ENCODE measurements at regions not wholly inside any gene's neighbourhood (a gene's known extent, or its start where the extent isn't known, plus 50 kb on each side); places are given as distances from the start of the nearest gene placed in this dataset.

- peak; percentile 5 to 14 for DNase-seq
These were observed 178.5 kb upstream of the ZBTB20 start for GRCh38 chr3:115325539-115325938.

- no peak for DNase-seq
These were observed 183.3 kb upstream of the ZBTB20 start for GRCh38 chr3:115330430-115330829.

DNA sequence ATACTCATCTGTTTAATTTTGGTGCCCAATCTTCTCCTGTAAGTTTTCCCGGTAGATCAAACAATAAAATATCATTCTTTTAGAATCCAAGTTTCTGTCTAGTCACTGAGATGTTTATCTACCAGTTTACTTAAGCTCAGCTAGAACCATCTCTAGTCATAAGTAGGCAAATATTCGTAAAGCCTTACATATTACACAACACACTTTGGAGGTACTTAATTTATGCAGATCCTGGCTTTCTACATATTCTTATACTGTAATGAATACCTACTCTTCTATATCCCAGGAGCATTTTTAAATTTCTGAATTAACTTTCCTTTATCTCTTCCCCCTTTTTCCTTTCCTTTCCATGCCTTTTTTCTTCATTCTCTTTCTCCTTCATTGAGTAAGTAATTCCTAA is 185.9 kb upstream of the ZBTB20 start:
- DNase-seq: no peak

DNA sequence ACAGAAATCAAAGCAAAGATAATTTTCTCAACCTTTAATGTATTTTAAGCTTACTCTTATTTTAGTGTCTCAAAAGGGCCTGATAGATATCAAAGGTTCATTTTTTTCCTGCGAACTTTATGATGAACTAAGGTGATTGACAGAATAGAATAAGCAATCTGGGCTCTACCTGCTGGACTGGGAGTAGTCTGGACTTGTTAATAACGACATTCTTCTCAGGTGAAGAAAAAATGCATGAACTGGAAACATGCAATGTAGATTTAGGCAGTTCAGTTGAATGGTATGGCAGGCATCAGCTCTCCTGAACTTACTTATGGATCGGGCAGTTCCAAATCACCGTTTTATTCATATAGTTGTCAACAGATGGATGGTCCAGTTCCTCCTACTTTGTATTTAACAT is 189.7 kb upstream of the ZBTB20 start:
- no peak for DNase-seq

- DNase-seq: no peak
These were observed 193.5 kb upstream of the ZBTB20 start for GRCh38 chr3:115340586-115340985.

GRCh38 chr3:115341208-115341607 is 194.1 kb upstream of the ZBTB20 start:
- no peak for DNase-seq

- no peak for DNase-seq
These were observed 200.6 kb upstream of the ZBTB20 start for GRCh38 chr3:115347737-115348136.

GRCh38 chr3:115348412-115348811 is 201.3 kb upstream of the ZBTB20 start:
- no peak for DNase-seq

GRCh38 chr3:115348951-115349745 is 202.1 kb upstream of the ZBTB20 start:
- no peak for DNase-seq

GRCh38 chr3:115350606-115351005 is 203.5 kb upstream of the ZBTB20 start:
- no peak for DNase-seq

- no peak for DNase-seq
These were observed 204.1 kb upstream of the ZBTB20 start for GRCh38 chr3:115351193-115351592.

DNA sequence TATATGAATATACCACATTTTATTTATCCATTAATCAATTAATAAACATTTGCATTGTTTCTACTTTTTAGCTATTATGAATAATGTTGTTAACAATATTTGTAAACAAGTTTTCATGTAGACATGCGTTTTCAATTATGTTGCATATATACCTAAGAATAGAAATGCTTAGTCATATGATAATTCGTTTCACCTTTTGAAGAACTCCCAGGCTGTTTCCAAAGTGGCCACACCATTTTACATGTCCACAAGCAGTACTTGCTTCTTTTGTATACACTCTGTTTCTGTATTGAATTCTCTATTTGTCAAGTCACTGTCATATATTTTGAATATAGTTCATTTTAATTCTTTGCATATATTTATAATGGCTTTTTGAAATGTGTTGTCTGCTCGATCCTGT is 206.9 kb upstream of the ZBTB20 start:
- no peak for DNase-seq

DNA sequence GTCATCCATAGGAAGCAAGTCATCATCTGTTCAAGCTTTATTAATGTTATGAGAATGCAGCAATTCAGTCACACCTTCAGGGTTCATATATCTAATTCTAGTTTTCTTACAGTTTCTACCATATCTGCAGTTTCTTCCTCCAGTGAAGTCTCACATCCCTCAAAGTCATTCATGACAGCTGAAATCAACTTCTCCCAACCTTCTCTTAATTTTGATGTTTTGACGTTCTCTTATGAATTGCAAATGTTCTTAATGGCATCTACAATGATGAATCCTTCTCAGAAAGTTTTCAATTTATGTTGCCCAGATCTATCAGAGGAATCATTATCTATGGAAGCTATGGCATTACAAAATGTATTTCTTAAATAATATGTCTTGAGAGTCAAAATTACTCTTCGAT is 210.4 kb upstream of the ZBTB20 start:
- DNase-seq: no peak

- DNase-seq: peak in 1 of 2 donors; percentile 32
These were observed 212.4 kb upstream of the ZBTB20 start for GRCh38 chr3:115359536-115359935.

DNA sequence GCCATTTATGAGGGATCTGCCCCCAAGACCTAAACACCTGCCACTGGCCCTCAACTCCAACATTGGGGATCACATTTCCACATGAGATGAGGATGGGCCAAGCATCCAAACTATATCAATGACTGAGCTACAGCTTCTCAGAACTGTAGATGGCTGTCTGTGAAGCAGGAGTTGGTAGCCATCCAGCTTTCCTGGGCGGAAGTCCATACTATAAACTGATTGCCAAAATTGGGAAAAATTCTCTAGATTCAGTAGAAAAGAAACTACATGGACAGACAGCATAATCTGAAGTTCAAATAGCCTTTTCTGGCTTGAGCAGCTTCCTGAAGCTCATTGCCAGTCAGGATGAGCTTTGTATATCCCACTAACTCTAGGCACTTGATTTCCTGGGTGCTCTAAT is 214.7 kb upstream of the ZBTB20 start:
- no peak for DNase-seq

- DNase-seq: no peak
These were observed 216.0 kb upstream of the ZBTB20 start for GRCh38 chr3:115363071-115363470.

GRCh38 chr3:115369021-115369420 is 221.9 kb upstream of the ZBTB20 start:
- no peak for DNase-seq

DNA sequence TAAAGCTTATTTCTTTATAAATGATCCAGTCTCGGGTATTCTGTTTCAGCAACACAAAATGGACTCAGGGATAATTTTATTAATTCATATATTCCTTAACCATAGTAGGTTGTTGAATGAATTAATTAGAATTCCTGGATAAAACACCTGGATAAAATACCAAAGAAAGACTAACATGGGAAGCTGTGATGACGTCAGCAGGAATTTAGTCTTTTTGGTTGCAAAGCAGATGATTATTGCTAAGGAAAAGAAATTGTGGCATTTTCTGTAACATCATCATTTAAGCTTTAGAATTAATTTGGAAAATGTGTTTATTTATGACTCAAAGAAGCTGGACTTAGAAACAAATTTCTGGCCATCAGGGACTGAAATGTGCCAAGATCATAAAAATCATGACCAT is 228.3 kb upstream of the ZBTB20 start:
- no peak for DNase-seq

DNA sequence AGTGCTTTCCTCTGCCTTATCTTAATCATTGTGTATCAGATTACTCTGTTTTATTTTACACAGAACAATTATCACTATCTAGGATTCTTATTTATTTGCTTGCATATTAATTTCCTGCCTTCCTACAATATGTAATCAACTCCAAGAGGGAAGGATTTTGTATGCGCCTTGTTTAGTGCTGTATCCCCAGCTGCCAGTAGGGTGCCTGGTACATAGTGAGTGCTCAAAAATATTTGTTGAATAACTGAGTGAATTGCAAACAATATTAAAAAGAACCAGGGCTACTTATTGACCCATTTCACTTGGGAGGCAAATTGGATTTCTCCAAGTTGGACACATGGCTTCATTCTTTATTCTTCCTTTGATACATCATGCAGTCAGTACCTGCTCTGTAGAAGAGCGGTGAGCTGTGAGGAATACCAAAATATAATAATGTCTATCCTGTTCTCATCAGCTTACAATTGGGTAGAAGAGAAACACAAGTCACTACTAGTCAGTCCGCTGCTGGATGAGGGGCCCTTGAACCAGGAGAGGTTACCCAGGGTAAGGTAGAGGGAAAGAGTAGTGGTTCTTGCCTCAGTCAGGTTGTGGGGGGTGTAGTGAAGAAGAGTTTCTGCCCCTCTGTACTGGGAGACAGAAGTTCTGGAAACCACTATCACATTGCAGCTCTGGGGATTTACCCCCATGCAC is 233.9 kb upstream of the ZBTB20 start:
- DNase-seq: no peak

- DNase-seq: no peak
These were observed 234.5 kb upstream of the ZBTB20 start for GRCh38 chr3:115381573-115381912.

DNA sequence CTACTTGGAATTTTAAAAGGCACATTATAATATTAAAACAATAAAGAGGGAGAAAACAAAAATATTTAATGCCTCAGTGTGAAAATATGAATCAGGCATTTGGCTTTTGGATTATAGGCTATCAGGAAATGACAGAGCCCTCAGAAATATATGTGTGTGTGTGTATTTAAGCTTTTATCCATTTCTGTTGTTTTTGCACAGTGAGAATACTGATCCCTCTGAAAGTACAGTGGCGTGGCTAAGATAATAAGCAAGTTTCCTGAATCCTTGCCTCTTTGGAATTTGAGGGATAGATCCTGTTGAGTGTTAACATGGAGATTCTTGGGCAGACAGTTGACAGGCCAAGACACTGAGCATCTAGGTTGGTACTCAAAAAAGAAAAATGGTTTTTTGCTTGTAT is 234.8 kb upstream of the ZBTB20 start:
- no peak for DNase-seq

DNA sequence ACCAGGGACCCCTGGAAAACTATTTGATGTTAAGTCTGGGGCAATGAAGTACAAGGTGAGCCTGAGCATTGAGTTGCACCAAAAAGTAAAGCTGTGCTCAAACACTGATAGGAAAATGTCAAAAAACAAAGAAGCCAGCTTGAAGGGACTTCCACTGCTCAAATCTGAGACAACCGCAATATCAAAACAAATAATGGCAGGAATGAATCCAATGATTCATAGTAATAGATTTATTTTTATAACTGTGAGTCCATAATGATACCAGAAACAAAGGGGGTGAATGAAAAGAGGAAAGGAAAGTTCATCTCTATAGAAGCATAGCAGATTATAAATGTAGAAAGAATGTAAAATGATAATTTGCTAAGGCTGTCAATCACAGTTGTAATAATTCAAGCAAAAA is 237.3 kb upstream of the ZBTB20 start:
- no peak for DNase-seq
